GM12878 (cell line): ENCODE measurements at regions not wholly inside any gene's neighbourhood (a gene's known extent, or its start where the extent isn't known, plus 50 kb on each side); places are given as distances from the start of the nearest gene placed in this dataset.

ENCODE experiments used
- ATAC-seq: fragments of 200-7000 bp; cut with Tn5 transposase; 3 replicates; pipeline ENCODE4 v1.9.1; 2020; ENCODE audit warnings: mild to moderate bottlenecking, moderate library complexity
- BruUV-seq: library from RNA; stranded (reverse); fragments of 400-500 nt; replicated peaks from 2 replicates; lab custom pipeline; 2021; lab: Mats Ljungman, UMichigan
- CTCF ChIA-PET: fragments of 300-600 bp; sonication (Branson Sonifier 250); formaldehyde crosslinking; extraction: SDS; loops from one replicate; lab custom pipeline; 2021; ENCODE audit warnings: inconsistent platforms; lab: Yijun Ruan, JAX
- POLR2A ChIA-PET: fragments of 350-600 bp; formaldehyde crosslinking; extraction: SDS; loops from one replicate; lab custom pipeline; 2021; ENCODE audit warnings: inconsistent platforms; lab: Charles Lee
- RAD21 ChIA-PET: fragments of 300-600 bp; sonication (Branson Sonifier 250); formaldehyde crosslinking; loops from one replicate; lab custom pipeline; 2023; ENCODE audit warnings: antibody characterized with exemption; ENCODE audit not compliant: unreplicated experiment; lab: Charles Lee
- SMC1A ChIA-PET: fragments of 300-600 bp; sonication (Branson Sonifier 250); formaldehyde crosslinking; loops from one replicate; lab custom pipeline; 2023; ENCODE audit not compliant: unreplicated experiment, uncharacterized antibody; lab: Charles Lee
- DNase-seq: peaks from one replicate; pipeline ENCODE4 v3.0.0-alpha.2; 2011; ENCODE audit warnings: low read depth, low spot score
- FAIRE-seq: peaks from 3 replicates; lab custom pipeline; 2011; peaks lifted over from hg19 to GRCh38; lab: Jason Lieb, UNC
- H2AFZ ChIP-seq: 2 replicates; pipeline ENCODE4 v1.6.0; 2011; ENCODE audit warnings: low read depth, low read length, control low read depth; ENCODE audit not compliant: control insufficient read depth
- H3K27ac ChIP-seq: 2 replicates; pipeline ENCODE4 v1.5.1; 2011; ENCODE audit warnings: control low read depth; ENCODE audit not compliant: control insufficient read depth, insufficient read depth
- H3K27me3 ChIP-seq, 2 experiments: replicated peaks in 1 of 2; 2 replicates each; pipeline versions ENCODE4 v1.6.0 to v1.6.1; 2011; ENCODE audit warnings: low read length in 1 of 2; ENCODE audit not compliant: control insufficient read depth in 2 of 2, insufficient read depth in 2 of 2
- H3K36me3 ChIP-seq, 2 experiments: 2 replicates each; pipeline ENCODE4 v1.5.1; 2011; ENCODE audit warnings: low read length in 1 of 2; ENCODE audit not compliant: control insufficient read depth in 2 of 2, insufficient read depth in 2 of 2
- H3K4me1 ChIP-seq: 2 replicates; pipeline ENCODE4 v1.6.1; 2011; ENCODE audit warnings: mild to moderate bottlenecking, low read length, moderate library complexity, mixed read lengths; ENCODE audit not compliant: control insufficient read depth, insufficient read depth
- H3K4me2 ChIP-seq: 2 replicates; pipeline ENCODE4 v1.6.0; 2011; ENCODE audit warnings: control low read depth; ENCODE audit not compliant: control insufficient read depth, insufficient read depth
- H3K4me3 ChIP-seq: fragments of 200-600 bp; sonication (generic); 2 replicates; pipeline ENCODE4 v1.5.1; 2016
- H3K79me2 ChIP-seq: 2 replicates; pipeline ENCODE4 v1.6.0; 2011; ENCODE audit warnings: low read length; ENCODE audit not compliant: control insufficient read depth, insufficient read depth
- H3K9ac ChIP-seq: 2 replicates; pipeline ENCODE4 v1.8.0; 2011; ENCODE audit warnings: low read length, control low read depth, mixed read lengths; ENCODE audit not compliant: control insufficient read depth, insufficient read depth
- H3K9me3 ChIP-seq: replicated peaks from 3 replicates; pipeline ENCODE4 v1.5.1; 2011; ENCODE audit warnings: mild to moderate bottlenecking, low read length; ENCODE audit not compliant: control insufficient read depth, insufficient read depth
- H4K20me1 ChIP-seq: 2 replicates; pipeline ENCODE4 v1.6.0; 2011; ENCODE audit not compliant: control insufficient read depth, insufficient read depth
- BCL11A ChIP-seq: IDR thresholded peaks from 2 replicates; pipeline ENCODE4 v1.6.1; 2011; ENCODE audit warnings: low read depth, low read length
- CEBPB ChIP-seq, 2 experiments: fragments of 150-350 bp in 1 of 2; IDR thresholded peaks; 2 replicates each; pipeline ENCODE4 v1.6.1; 2012 to 2014; ENCODE audit warnings: low read depth in 2 of 2, low read length in 2 of 2, borderline replicate concordance in 1 of 2, inconsistent platforms in 1 of 2
- RAD21 ChIP-seq: IDR thresholded peaks from 2 replicates; pipeline ENCODE4 v1.6.1; 2011; ENCODE audit warnings: mild to moderate bottlenecking, low read depth, low read length, moderate library complexity; ENCODE audit not compliant: insufficient read depth
- SUPT20H ChIP-seq: IDR thresholded peaks from 2 replicates; pipeline ENCODE4 v1.6.1; 2011; ENCODE audit warnings: low read depth, mild to moderate bottlenecking, low read length, moderate library complexity, borderline replicate concordance; ENCODE audit not compliant: control insufficient read depth
- TCF12 ChIP-seq: IDR thresholded peaks from 2 replicates; pipeline ENCODE4 v1.6.1; 2011; ENCODE audit warnings: low read depth, mild to moderate bottlenecking, low read length
- WRNIP1 ChIP-seq: IDR thresholded peaks from 2 replicates; pipeline ENCODE4 v1.6.1; 2011; ENCODE audit warnings: low read depth, low read length, improper control_type of control experiment, borderline replicate concordance
- WGBS: methylation state at CpG from one replicate; pipeline ENCODE4 v1.1.6; 2016; ENCODE audit warnings: low lambda C conversion rate; ENCODE audit not compliant: insufficient replicate concordance, insufficient coverage; ENCODE audit errors: missing lambda C conversion rate; 5-methylcytosine and 5-hydroxymethylcytosine counted together
- in situ Hi-C: fragments of 300-500 bp; cut with MboI; formaldehyde crosslinking; loops from 9 replicates; pipeline ENCODE4 v1.14.3; 2018; ENCODE audit warnings: mixed read lengths
- intact Hi-C: fragments of 100-400 bp; cut with micrococcal nuclease; formaldehyde crosslinking; loops from one replicate; pipeline ENCODE4 v1.14.2; 2022; ENCODE audit not compliant: unreplicated experiment
- TF ChIP-seq, protein P1 (sequence below): IDR thresholded peaks from 2 replicates; pipeline ENCODE4 v1.6.1; 2012; ENCODE audit warnings: low read depth, low read length, improper control_type of control experiment
- TF ChIP-seq, protein P2 (sequence below): IDR thresholded peaks from 2 replicates; pipeline ENCODE4 v1.6.1; 2012; ENCODE audit warnings: mild to moderate bottlenecking, low read depth, low read length
- TF ChIP-seq, protein P3 (sequence below): fragments of 150-350 bp; IDR thresholded peaks from 2 replicates; pipeline ENCODE4 v1.6.1; 2016; ENCODE audit warnings: low read depth, low read length

DNA sequence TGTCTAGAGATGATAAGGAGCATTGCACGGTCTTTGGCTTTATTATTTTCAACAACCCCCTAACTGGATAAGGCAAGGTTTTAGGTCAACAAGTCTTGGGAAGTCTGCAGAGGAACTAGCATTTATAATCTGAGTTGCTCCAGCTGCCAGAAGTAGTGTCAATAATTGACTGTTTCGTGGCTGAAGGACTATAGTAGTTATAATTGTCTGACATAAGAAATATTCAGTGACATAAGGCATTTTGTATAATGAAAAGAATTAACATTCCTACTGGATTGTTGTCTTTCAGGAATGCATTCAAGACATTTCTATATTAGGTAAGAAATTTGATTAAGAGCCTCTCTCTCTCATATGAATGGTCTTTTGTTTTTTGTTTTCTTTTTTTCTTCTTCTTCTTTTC is 136.9 kb upstream of the SGK1 start:
- SMC1A ChIA-PET = interaction anchor here (1.7 kb wide), 1 partner anchor 10 kb away, joined by 4 read pairs; no protein-coding TSS in a partner anchor

More for the DNA sequence above, 136.9 kb upstream of the SGK1 start:
- 38% methylated on average over 2 of the region's 2 CpGs for WGBS
- Histone ChIP-seq H3K4me3 (no peak overlapping the region), H3K9ac (no peak overlapping the region), H2AFZ (no peak overlapping the region), H3K4me2 (no peak overlapping the region), H3K9me3 (no peaks in the 10 kb centered on the region), H3K36me3 (no peaks in the 10 kb centered on the region), H4K20me1 (no peaks in the 10 kb centered on the region), H3K27me3 (peaks cover 0 to 1% of the 10 kb centered on the region in 2 experiments; a peak in 1 of 4 replicates), H3K4me1 (no peaks in the 10 kb centered on the region), H3K79me2 (no peaks in the 10 kb centered on the region), H3K27ac (no peak overlapping the region)
- BruUV-seq = no TSS peak
- in situ Hi-C loops = no loop called here
- TF ChIP-seq, protein P1, sequence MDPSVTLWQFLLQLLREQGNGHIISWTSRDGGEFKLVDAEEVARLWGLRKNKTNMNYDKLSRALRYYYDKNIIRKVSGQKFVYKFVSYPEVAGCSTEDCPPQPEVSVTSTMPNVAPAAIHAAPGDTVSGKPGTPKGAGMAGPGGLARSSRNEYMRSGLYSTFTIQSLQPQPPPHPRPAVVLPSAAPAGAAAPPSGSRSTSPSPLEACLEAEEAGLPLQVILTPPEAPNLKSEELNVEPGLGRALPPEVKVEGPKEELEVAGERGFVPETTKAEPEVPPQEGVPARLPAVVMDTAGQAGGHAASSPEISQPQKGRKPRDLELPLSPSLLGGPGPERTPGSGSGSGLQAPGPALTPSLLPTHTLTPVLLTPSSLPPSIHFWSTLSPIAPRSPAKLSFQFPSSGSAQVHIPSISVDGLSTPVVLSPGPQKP = no peak
- TF ChIP-seq BCL11A (no peak), SUPT20H (no peak), CEBPB (IDR thresholded peaks at IDR 0.05; ENCODE audit: borderline replicate concordance in 1 of 2, low read depth in 2 of 2, low read length in 2 of 2) (no peak), RAD21 (no peak), WRNIP1 (no peak), TCF12 (no peak)
- TF ChIP-seq, protein P2, sequence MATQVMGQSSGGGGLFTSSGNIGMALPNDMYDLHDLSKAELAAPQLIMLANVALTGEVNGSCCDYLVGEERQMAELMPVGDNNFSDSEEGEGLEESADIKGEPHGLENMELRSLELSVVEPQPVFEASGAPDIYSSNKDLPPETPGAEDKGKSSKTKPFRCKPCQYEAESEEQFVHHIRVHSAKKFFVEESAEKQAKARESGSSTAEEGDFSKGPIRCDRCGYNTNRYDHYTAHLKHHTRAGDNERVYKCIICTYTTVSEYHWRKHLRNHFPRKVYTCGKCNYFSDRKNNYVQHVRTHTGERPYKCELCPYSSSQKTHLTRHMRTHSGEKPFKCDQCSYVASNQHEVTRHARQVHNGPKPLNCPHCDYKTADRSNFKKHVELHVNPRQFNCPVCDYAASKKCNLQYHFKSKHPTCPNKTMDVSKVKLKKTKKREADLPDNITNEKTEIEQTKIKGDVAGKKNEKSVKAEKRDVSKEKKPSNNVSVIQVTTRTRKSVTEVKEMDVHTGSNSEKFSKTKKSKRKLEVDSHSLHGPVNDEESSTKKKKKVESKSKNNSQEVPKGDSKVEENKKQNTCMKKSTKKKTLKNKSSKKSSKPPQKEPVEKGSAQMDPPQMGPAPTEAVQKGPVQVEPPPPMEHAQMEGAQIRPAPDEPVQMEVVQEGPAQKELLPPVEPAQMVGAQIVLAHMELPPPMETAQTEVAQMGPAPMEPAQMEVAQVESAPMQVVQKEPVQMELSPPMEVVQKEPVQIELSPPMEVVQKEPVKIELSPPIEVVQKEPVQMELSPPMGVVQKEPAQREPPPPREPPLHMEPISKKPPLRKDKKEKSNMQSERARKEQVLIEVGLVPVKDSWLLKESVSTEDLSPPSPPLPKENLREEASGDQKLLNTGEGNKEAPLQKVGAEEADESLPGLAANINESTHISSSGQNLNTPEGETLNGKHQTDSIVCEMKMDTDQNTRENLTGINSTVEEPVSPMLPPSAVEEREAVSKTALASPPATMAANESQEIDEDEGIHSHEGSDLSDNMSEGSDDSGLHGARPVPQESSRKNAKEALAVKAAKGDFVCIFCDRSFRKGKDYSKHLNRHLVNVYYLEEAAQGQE = no peak
- TF ChIP-seq, protein P3, sequence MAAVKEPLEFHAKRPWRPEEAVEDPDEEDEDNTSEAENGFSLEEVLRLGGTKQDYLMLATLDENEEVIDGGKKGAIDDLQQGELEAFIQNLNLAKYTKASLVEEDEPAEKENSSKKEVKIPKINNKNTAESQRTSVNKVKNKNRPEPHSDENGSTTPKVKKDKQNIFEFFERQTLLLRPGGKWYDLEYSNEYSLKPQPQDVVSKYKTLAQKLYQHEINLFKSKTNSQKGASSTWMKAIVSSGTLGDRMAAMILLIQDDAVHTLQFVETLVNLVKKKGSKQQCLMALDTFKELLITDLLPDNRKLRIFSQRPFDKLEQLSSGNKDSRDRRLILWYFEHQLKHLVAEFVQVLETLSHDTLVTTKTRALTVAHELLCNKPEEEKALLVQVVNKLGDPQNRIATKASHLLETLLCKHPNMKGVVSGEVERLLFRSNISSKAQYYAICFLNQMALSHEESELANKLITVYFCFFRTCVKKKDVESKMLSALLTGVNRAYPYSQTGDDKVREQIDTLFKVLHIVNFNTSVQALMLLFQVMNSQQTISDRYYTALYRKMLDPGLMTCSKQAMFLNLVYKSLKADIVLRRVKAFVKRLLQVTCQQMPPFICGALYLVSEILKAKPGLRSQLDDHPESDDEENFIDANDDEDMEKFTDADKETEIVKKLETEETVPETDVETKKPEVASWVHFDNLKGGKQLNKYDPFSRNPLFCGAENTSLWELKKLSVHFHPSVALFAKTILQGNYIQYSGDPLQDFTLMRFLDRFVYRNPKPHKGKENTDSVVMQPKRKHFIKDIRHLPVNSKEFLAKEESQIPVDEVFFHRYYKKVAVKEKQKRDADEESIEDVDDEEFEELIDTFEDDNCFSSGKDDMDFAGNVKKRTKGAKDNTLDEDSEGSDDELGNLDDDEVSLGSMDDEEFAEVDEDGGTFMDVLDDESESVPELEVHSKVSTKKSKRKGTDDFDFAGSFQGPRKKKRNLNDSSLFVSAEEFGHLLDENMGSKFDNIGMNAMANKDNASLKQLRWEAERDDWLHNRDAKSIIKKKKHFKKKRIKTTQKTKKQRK = no peak
- no peak for DNase-seq
- ChIA-PET CTCF (no interaction called here), RAD21 (no interaction called here), POLR2A (no interaction called here)
- ATAC-seq = no peak
- no peak for FAIRE-seq
- intact Hi-C loops = no loop called here
